Activated naive CD8-positive, alpha-beta T cell treated with anti-CD3 and anti-CD28 coated beads, Interleukin-2, amount 50 U/mL, for 24 hours (primary cell): ENCODE measurements at regions not wholly inside any gene's neighbourhood (a gene's known extent, or its start where the extent isn't known, plus 50 kb on each side); places are given as distances from the start of the nearest gene placed in this dataset.

Experiments
- ATAC-seq: fragments of 150-1000 bp; cut with Tn5 transposase; one replicate; pipeline ENCODE4 v1.10.0; 2021
- DNase-seq: peaks from one replicate; pipeline ENCODE4 v3.0.0; 2021
- H3K27ac Mint-ChIP-seq: one replicate; pipeline ENCODE4 v1.8.0; 2021; ENCODE audit warnings: mild to moderate bottlenecking, mixed read lengths
- H3K27me3 Mint-ChIP-seq: one replicate; pipeline ENCODE4 v1.8.0; 2021; ENCODE audit warnings: mixed read lengths
- H3K36me3 Mint-ChIP-seq: one replicate; pipeline ENCODE4 v1.8.0; 2021; ENCODE audit warnings: low read depth, mixed read lengths
- H3K4me1 Mint-ChIP-seq: one replicate; pipeline ENCODE4 v1.8.0; 2021; ENCODE audit warnings: mixed read lengths
- H3K4me3 Mint-ChIP-seq: one replicate; pipeline ENCODE4 v1.8.0; 2021; ENCODE audit warnings: mild to moderate bottlenecking, moderate library complexity, mixed read lengths
- H3K9me3 Mint-ChIP-seq: one replicate; pipeline ENCODE4 v1.8.0; 2021; ENCODE audit warnings: mixed read lengths

- Mint-ChIP-seq H3K27ac (no peak overlapping the region), H3K9me3 (no peaks in the 10 kb centered on the region), H3K36me3 (no peaks in the 10 kb centered on the region), H3K4me1 (no peaks in the 10 kb centered on the region), H3K4me3 (no peak overlapping the region), H3K27me3 (peaks cover under 1% of the 10 kb centered on the region)
- DNase-seq (no peak), ATAC-seq (no peak)
These were observed 240.8 kb upstream of the TOX3 start for GRCh38 chr16:52787709-52788108.

DNA sequence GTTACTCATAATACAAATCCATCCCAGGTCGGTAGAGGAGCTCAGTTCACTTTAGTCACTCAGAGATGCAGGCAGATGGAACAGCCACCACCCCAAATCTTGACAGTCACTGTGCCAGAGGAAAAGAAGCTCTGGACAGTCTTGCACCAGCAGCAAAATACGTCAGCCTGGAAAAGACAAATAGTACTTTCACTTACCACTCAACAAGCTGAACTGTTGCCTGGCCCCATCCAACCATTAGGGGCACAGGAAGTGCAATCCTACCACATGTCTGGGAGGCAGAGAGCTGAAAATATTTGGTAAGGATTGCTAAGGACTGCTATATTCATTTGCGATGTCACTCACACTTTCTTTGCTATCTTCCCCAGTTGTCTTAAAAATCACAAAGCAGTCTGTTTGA lies 239.1 kb upstream of the TOX3 start:
- DNase-seq (no peak), ATAC-seq (no peak)
- Mint-ChIP-seq H3K4me3 (no peak overlapping the region), H3K27me3 (peaks cover 4% of the 10 kb centered on the region), H3K9me3 (no peaks in the 10 kb centered on the region), H3K36me3 (no peaks in the 10 kb centered on the region), H3K27ac (no peak overlapping the region), H3K4me1 (no peaks in the 10 kb centered on the region)

- Mint-ChIP-seq H3K9me3 (no peaks in the 10 kb centered on the region), H3K4me3 (no peak overlapping the region), H3K4me1 (no peaks in the 10 kb centered on the region), H3K36me3 (no peaks in the 10 kb centered on the region), H3K27me3 (peaks cover 4% of the 10 kb centered on the region), H3K27ac (no peak overlapping the region)
- no peak for ATAC-seq
- DNase-seq, result no peak
These were observed 238.7 kb upstream of the TOX3 start for GRCh38 chr16:52785653-52786052.

GRCh38 chr16:52783616-52784015 lies 236.7 kb upstream of the TOX3 start:
- H3K27ac Mint-ChIP-seq, result no peak overlapping the region
- H3K4me1 Mint-ChIP-seq, result no peaks in the 10 kb centered on the region
- H3K4me3 Mint-ChIP-seq, result no peak overlapping the region
- H3K36me3 Mint-ChIP-seq, result no peaks in the 10 kb centered on the region
- no peak for DNase-seq
- no peak for ATAC-seq
- no peaks in the 10 kb centered on the region for H3K9me3 Mint-ChIP-seq
- peaks cover 4% of the 10 kb centered on the region for H3K27me3 Mint-ChIP-seq

DNA sequence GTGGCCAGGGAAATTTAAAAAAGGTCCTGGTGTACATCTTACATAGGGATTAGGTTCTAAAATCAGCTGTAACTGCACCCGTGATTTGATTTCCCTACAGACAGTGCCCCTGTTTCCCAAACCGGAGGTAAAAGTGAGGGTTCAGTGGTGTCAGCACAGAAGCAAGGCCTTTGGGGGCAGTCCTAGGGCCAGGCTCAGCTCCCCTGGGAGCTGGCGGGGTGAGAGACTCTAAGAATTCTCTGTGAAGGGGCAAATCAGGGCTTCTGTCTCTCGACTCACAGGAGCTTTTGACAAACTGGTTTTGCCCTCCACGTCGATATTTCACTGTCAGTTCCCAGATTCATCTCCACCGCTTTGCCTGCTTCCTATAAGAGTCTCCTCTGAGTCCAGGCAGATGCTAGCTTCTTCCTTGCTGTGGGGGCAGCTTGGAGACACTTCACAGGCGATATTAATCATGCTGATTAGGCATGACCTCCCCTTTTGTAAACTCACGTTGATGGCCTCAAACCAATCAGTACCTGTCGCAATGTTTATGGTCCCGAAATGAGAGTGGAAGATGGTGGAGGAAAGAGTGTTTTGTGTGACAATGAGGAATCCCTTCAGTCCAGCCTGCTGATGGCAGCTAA lies 234.2 kb upstream of the TOX3 start:
- no peak overlapping the region for H3K4me3 Mint-ChIP-seq
- no peak for ATAC-seq

GRCh38 chr16:52773026-52773425 lies 226.1 kb upstream of the TOX3 start:
- no peak overlapping the region for H3K27ac Mint-ChIP-seq
- H3K27me3 Mint-ChIP-seq, result peaks cover 3% of the 10 kb centered on the region
- H3K9me3 Mint-ChIP-seq, result peaks cover 4% of the 10 kb centered on the region
- DNase-seq (no peak), ATAC-seq (no peak)
- H3K4me1 Mint-ChIP-seq, result no peaks in the 10 kb centered on the region
- H3K36me3 Mint-ChIP-seq, result no peaks in the 10 kb centered on the region
- no peak overlapping the region for H3K4me3 Mint-ChIP-seq

More for the DNA sequence above, 234.2 kb upstream of the TOX3 start:
- DNase-seq, result no peak
- Mint-ChIP-seq H3K27me3 (peaks cover 4% of the 10 kb centered on the region), H3K4me1 (no peaks in the 10 kb centered on the region), H3K27ac (no peak overlapping the region), H3K36me3 (no peaks in the 10 kb centered on the region), H3K9me3 (no peaks in the 10 kb centered on the region)

GRCh38 chr16:52770828-52771227 lies 223.9 kb upstream of the TOX3 start:
- DNase-seq (no peak), ATAC-seq (no peak)
- Mint-ChIP-seq H3K36me3 (no peaks in the 10 kb centered on the region), H3K4me1 (no peaks in the 10 kb centered on the region), H3K27ac (no peak overlapping the region), H3K4me3 (no peak overlapping the region), H3K9me3 (peaks cover 4% of the 10 kb centered on the region), H3K27me3 (peaks cover 3% of the 10 kb centered on the region)

GRCh38 chr16:52758473-52758855 lies 211.5 kb upstream of the TOX3 start:
- no peaks in the 10 kb centered on the region for H3K9me3 Mint-ChIP-seq
- H3K27ac Mint-ChIP-seq, result no peak overlapping the region
- H3K4me1 Mint-ChIP-seq, result no peaks in the 10 kb centered on the region
- H3K4me3 Mint-ChIP-seq, result no peak overlapping the region
- no peaks in the 10 kb centered on the region for H3K27me3 Mint-ChIP-seq
- ATAC-seq (no peak), DNase-seq (no peak)
- no peaks in the 10 kb centered on the region for H3K36me3 Mint-ChIP-seq

GRCh38 chr16:52757746-52758472 lies 211.0 kb upstream of the TOX3 start:
- Mint-ChIP-seq H3K27ac (no peak overlapping the region), H3K4me3 (no peak overlapping the region)

GRCh38 chr16:52756812-52757517 lies 210.0 kb upstream of the TOX3 start:
- no peak overlapping the region for H3K27ac Mint-ChIP-seq
- no peaks in the 10 kb centered on the region for H3K4me1 Mint-ChIP-seq
- H3K27me3 Mint-ChIP-seq, result no peaks in the 10 kb centered on the region
- H3K4me3 Mint-ChIP-seq, result no peak overlapping the region
- no peak for ATAC-seq
- H3K9me3 Mint-ChIP-seq, result no peaks in the 10 kb centered on the region
- H3K36me3 Mint-ChIP-seq, result no peaks in the 10 kb centered on the region
- DNase-seq, result no peak

More at GRCh38 chr16:52757746-52758472, 211.0 kb upstream of the TOX3 start:
- Mint-ChIP-seq H3K27me3 (no peaks in the 10 kb centered on the region), H3K9me3 (no peaks in the 10 kb centered on the region), H3K36me3 (no peaks in the 10 kb centered on the region), H3K4me1 (no peaks in the 10 kb centered on the region)
- DNase-seq, result no peak
- no peak for ATAC-seq

DNA sequence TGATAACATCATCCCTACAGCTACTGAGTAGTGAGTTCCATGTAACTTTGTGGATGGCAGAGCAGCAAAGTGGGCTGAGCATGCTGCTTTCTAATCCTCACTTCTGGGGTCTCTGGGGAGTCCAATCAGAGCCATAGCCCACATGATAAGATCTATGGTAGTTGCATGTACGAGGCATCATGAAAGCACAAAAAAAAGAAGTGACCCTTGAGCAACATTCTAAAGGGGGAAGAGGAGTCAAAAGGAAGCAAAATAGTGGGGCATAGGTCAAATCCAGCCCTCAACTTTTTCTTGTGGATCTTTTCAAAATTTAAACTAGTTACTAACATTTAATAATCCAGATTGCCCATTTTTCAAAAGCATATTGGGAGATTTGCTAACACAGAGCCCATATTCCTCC lies 208.5 kb upstream of the TOX3 start:
- no peaks in the 10 kb centered on the region for H3K36me3 Mint-ChIP-seq
- H3K4me1 Mint-ChIP-seq, result no peaks in the 10 kb centered on the region
- ATAC-seq, result no peak
- H3K27me3 Mint-ChIP-seq, result no peaks in the 10 kb centered on the region
- no peaks in the 10 kb centered on the region for H3K9me3 Mint-ChIP-seq
- H3K27ac Mint-ChIP-seq, result no peak overlapping the region
- DNase-seq, result no peak
- no peak overlapping the region for H3K4me3 Mint-ChIP-seq

GRCh38 chr16:52751035-52751434 lies 204.1 kb upstream of the TOX3 start:
- Mint-ChIP-seq H3K4me3 (no peak overlapping the region), H3K36me3 (no peaks in the 10 kb centered on the region), H3K9me3 (no peaks in the 10 kb centered on the region), H3K27ac (no peak overlapping the region), H3K4me1 (no peaks in the 10 kb centered on the region), H3K27me3 (no peaks in the 10 kb centered on the region)
- ATAC-seq (no peak), DNase-seq (no peak)

DNA sequence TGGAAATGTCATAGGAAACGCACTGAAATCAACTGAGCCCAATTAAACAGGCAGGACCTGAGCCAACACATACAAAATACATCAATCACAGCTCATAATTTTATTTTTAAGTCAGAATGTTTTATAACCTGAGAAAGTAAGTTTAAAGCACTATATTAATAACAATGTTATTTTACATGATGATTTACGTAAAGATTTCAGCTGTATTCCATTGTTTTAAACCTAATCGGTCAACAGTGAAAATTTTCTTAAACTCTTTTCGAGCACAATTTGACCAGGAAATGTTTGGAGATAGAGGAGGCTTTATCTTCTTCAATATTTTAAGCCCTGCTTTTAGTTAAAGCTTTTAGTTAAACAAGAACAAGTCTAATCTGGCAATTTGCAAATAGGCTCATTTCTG lies 201.8 kb upstream of the TOX3 start:
- Mint-ChIP-seq H3K27me3 (no peaks in the 10 kb centered on the region), H3K4me3 (no peak overlapping the region), H3K4me1 (no peaks in the 10 kb centered on the region), H3K9me3 (no peaks in the 10 kb centered on the region), H3K36me3 (no peaks in the 10 kb centered on the region), H3K27ac (no peak overlapping the region)
- ATAC-seq (no peak), DNase-seq (no peak)

GRCh38 chr16:52747088-52747595 lies 200.2 kb upstream of the TOX3 start:
- no peaks in the 10 kb centered on the region for H3K4me1 Mint-ChIP-seq
- no peaks in the 10 kb centered on the region for H3K27me3 Mint-ChIP-seq
- DNase-seq (no peak), ATAC-seq (no peak)
- no peaks in the 10 kb centered on the region for H3K36me3 Mint-ChIP-seq
- H3K27ac Mint-ChIP-seq, result no peak overlapping the region
- H3K4me3 Mint-ChIP-seq, result no peak overlapping the region
- no peaks in the 10 kb centered on the region for H3K9me3 Mint-ChIP-seq

DNA sequence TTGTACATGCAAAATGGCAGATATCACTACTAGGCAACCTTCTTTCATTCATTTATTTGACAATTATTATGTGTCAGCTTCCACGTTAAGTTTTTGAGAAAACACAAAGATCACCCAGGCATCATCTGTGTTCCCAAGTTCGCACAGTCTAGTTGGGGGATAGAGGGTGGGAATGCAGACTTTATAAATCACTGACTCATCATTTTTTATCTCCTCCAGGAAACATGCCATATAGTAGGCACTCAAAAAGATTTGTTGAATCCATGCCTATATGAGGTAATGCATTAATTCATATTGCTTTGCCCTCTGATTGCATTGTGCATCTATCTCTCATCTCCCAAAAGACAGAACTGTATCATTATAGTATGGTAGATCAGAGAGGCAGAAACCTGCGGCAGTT lies 196.8 kb upstream of the TOX3 start:
- no peaks in the 10 kb centered on the region for H3K36me3 Mint-ChIP-seq
- peaks cover 2% of the 10 kb centered on the region for H3K27me3 Mint-ChIP-seq
- H3K9me3 Mint-ChIP-seq, result no peaks in the 10 kb centered on the region
- no peak overlapping the region for H3K27ac Mint-ChIP-seq
- ATAC-seq (no peak), DNase-seq (no peak)
- no peaks in the 10 kb centered on the region for H3K4me1 Mint-ChIP-seq
- no peak overlapping the region for H3K4me3 Mint-ChIP-seq
